Cardiac fibroblast (primary cell): ENCODE measurements at regions not wholly inside any gene's neighbourhood (a gene's known extent, or its start where the extent isn't known, plus 50 kb on each side); places are given as distances from the start of the nearest gene placed in this dataset.
A peak's percentile ranks its signal among the peaks of the same experiment; 100 is the strongest.
"Not testable (repeated sequence)": the region's sequence is repeated elsewhere in the genome, so short reads cannot be mapped to it uniquely, and the experiment has no call there.

Source experiments
- DNase-seq, 2 donors: peaks; one replicate each; pipeline versions ENCODE4 v3.0.0 to v3.0.0-alpha.2; 2010; ENCODE audit warnings: low read depth in 2 of 2
- H3K4me3 ChIP-seq, 2 donors: replicated peaks in 1 of 2; 1 replicate in 1 of 2; 2 replicates in 1 of 2; pipeline ENCODE4 v1.5.1; 2011; ENCODE audit warnings: low read depth in 2 of 2, low read length in 2 of 2, mild to moderate bottlenecking in 2 of 2, moderate library complexity in 1 of 2
- CTCF ChIP-seq: IDR thresholded peaks from one replicate; pipeline ENCODE4 v1.5.1; 2011; ENCODE audit warnings: low read depth, mild to moderate bottlenecking, low read length, inconsistent platforms

- no peak for TF ChIP-seq CTCF
Measured at GRCh38 chr12:82595941-82596340, 90.8 kb upstream of the TMTC2 start.

GRCh38 chr12:82596483-82596882 lies 90.2 kb upstream of the TMTC2 start:
- no peak for DNase-seq
- TF ChIP-seq CTCF, result no peak
- H3K4me3 ChIP-seq, result no peak overlapping the region

More at GRCh38 chr12:82595941-82596340, 90.8 kb upstream of the TMTC2 start:
- no peak overlapping the region for H3K4me3 ChIP-seq
- DNase-seq, result no peak

- no peak overlapping the region for H3K4me3 ChIP-seq
- DNase-seq, result no peak
- no peak for TF ChIP-seq CTCF
Measured at GRCh38 chr12:82600379-82600778, 86.3 kb upstream of the TMTC2 start.

- not testable (repeated sequence) for DNase-seq, H3K4me3 ChIP-seq
Measured at GRCh38 chr12:82603647-82604046, 83.1 kb upstream of the TMTC2 start.

- no peak for TF ChIP-seq CTCF
- H3K4me3 ChIP-seq, result no peak overlapping the region
- DNase-seq, result no peak
Measured at GRCh38 chr12:82605115-82605514, 81.6 kb upstream of the TMTC2 start.

- no peak for TF ChIP-seq CTCF
- peak; percentile 18 to 52 for DNase-seq
Measured at GRCh38 chr12:82608706-82609105, 78.0 kb upstream of the TMTC2 start.

GRCh38 chr12:82609234-82609914 lies 77.3 kb upstream of the TMTC2 start:
- no peak overlapping the region for H3K4me3 ChIP-seq
- TF ChIP-seq CTCF, result no peak

More at GRCh38 chr12:82608706-82609105, 78.0 kb upstream of the TMTC2 start:
- no peak overlapping the region for H3K4me3 ChIP-seq

More at GRCh38 chr12:82609234-82609914, 77.3 kb upstream of the TMTC2 start:
- no peak for DNase-seq
